Common myeloid progenitor, CD34-positive (primary cell): ENCODE measurements at regions not wholly inside any gene's neighbourhood (a gene's known extent, or its start where the extent isn't known, plus 50 kb on each side); places are given as distances from the start of the nearest gene placed in this dataset.

Experiments used
- CTCF ChIA-PET: fragments of 350-600 bp; sonication (Branson Sonifier 250); formaldehyde crosslinking; loops from one replicate; lab custom pipeline; 2021; ENCODE audit warnings: antibody characterized with exemption; lab: Charles Lee
- POLR2A ChIA-PET: fragments of 350-600 bp; sonication (Branson Sonifier 250); formaldehyde crosslinking; loops from one replicate; lab custom pipeline; 2021; ENCODE audit warnings: antibody characterized with exemption; lab: Charles Lee
- DNase-seq, 3 donors: peaks; one replicate each; pipeline versions ENCODE4 v3.0.0 to v3.0.0-alpha.2; 2013
- H3K27ac ChIP-seq, 2 experiments: 1 replicate in 1 of 2; 2 replicates in 1 of 2; pipeline ENCODE4 v1.7.0; 2013; ENCODE audit warnings: inconsistent platforms in 2 of 2, low read length in 2 of 2, mild to moderate bottlenecking in 2 of 2, low read depth in 1 of 2, moderate library complexity in 1 of 2; ENCODE audit not compliant: severe bottlenecking in 2 of 2, insufficient read depth in 1 of 2, poor library complexity in 1 of 2
- H3K27me3 ChIP-seq, 5 experiments: replicated peaks in 2 of 5; 1 replicate in 3 of 5; 2 replicates in 2 of 5; pipeline versions ENCODE4 v1.6.1 to v1.7.0; 2013; ENCODE audit warnings: low read length in 4 of 5, mild to moderate bottlenecking in 2 of 5, moderate library complexity in 2 of 5, inconsistent platforms in 1 of 5; ENCODE audit not compliant: insufficient read depth in 5 of 5, control insufficient read depth in 4 of 5
- H3K36me3 ChIP-seq, 4 experiments: 1 replicate in 2 of 4; 2 replicates in 2 of 4; pipeline versions ENCODE4 v1.6.1 to v1.7.0; 2013; ENCODE audit warnings: low read length in 3 of 4, control low read depth in 1 of 4, mild to moderate bottlenecking in 1 of 4; ENCODE audit not compliant: control insufficient read depth in 4 of 4, insufficient read depth in 4 of 4
- H3K4me1 ChIP-seq, 4 experiments: 1 replicate in 3 of 4; 2 replicates in 1 of 4; pipeline versions ENCODE4 v1.6.1 to v1.7.1; 2013; ENCODE audit warnings: low read length in 3 of 4, mild to moderate bottlenecking in 3 of 4, control low read depth in 1 of 4, inconsistent platforms in 1 of 4, moderate library complexity in 1 of 4; ENCODE audit not compliant: control insufficient read depth in 4 of 4, insufficient read depth in 4 of 4; ENCODE audit errors: control extremely low read depth in 1 of 4
- H3K4me3 ChIP-seq, 7 experiments: 1 replicate in 4 of 7; 2 replicates in 3 of 7; pipeline versions ENCODE4 v1.5.1 to v1.7.0; 2013; ENCODE audit warnings: mild to moderate bottlenecking in 7 of 7, low read length in 6 of 7, moderate library complexity in 6 of 7, inconsistent platforms in 2 of 7, low read depth in 2 of 7, control low read depth in 1 of 7; ENCODE audit not compliant: insufficient read depth in 4 of 7, control insufficient read depth in 1 of 7; ENCODE audit errors: extremely low read depth in 1 of 7
- H3K9me3 ChIP-seq, 5 experiments: 1 replicate in 4 of 5; 2 replicates in 1 of 5; pipeline versions ENCODE4 v1.6.1 to v1.7.1; 2013; ENCODE audit warnings: low read length in 4 of 5, mild to moderate bottlenecking in 2 of 5, inconsistent platforms in 1 of 5, low read depth in 1 of 5, moderate library complexity in 1 of 5; ENCODE audit not compliant: control insufficient read depth in 4 of 5, insufficient read depth in 2 of 5; ENCODE audit errors: control extremely low read depth in 1 of 5
- WGBS: methylation state at CpG from one replicate; pipeline ENCODE4 v1.1.5; 2013; ENCODE audit not compliant: insufficient coverage; 5-methylcytosine and 5-hydroxymethylcytosine counted together

- WGBS = 100% methylated on average over 1 of the region's 1 CpG
- H3K36me3 ChIP-seq = no peaks in the 10 kb centered on the region
Observed at GRCh38 chr2:122634256-122634655, 878.8 kb downstream of the TSN start.

DNA sequence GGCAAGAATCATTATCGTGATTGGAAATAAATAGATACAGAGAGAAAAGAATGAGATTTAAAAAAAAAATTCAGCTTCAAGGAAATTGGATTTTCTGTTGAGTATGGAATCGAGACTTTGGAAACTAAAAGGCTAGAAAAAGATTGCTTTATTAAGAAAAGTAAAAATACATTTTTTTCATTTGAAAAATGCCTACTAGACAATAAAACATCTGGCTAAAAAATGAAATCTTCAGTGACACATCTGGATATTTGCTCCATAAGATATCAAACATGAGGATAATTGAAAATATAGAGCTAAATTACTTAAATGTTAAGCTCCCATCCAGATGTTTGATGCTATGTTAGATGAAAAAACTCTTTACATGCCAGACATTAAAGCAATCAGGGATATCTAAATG is 879.5 kb downstream of the TSN start:
- WGBS = 100% methylated on average over 1 of the region's 2 CpGs
- no peak for DNase-seq
- no peak overlapping the region for H3K27ac ChIP-seq
- CTCF ChIA-PET = no interaction called here
- H3K9me3 ChIP-seq = no peaks in the 10 kb centered on the region
- H3K4me1 ChIP-seq = no peaks in the 10 kb centered on the region
- H3K36me3 ChIP-seq = no peaks in the 10 kb centered on the region
- no peaks in the 10 kb centered on the region for H3K27me3 ChIP-seq
- H3K4me3 ChIP-seq = no peak overlapping the region
- POLR2A ChIA-PET = no interaction called here

More at GRCh38 chr2:122634256-122634655, 878.8 kb downstream of the TSN start:
- DNase-seq = no peak
- Histone ChIP-seq H3K27ac (no peak overlapping the region), H3K4me3 (no peak overlapping the region), H3K9me3 (no peaks in the 10 kb centered on the region), H3K4me1 (no peaks in the 10 kb centered on the region), H3K27me3 (no peaks in the 10 kb centered on the region)
- ChIA-PET POLR2A (no interaction called here), CTCF (no interaction called here)

GRCh38 chr2:122635686-122636085 is 880.2 kb downstream of the TSN start:
- CTCF ChIA-PET = no interaction called here
- Histone ChIP-seq H3K27me3 (no peaks in the 10 kb centered on the region), H3K9me3 (no peaks in the 10 kb centered on the region), H3K4me1 (no peaks in the 10 kb centered on the region), H3K36me3 (no peaks in the 10 kb centered on the region), H3K4me3 (no peak overlapping the region), H3K27ac (no peak overlapping the region)
- POLR2A ChIA-PET = no interaction called here
- WGBS = 33% methylated on average over 1 of the region's 1 CpG
- DNase-seq = no peak

DNA sequence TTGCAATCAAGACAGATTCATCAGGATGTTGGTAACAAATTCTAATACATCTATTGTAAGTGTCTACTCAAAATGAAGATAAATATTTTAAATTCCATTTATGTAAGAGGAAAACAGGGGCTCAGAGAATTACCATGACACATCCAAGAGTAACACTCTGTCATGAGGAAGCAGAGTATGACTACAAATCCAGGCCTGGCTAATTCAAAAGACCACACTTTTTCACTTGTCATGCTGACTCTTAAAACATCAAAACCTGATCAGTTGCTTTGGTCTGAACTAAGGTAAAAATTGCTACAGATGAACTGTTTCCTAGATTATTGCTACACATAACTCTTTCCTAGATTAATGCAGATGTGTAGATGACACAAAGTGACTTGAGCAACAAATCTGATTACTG is 880.6 kb downstream of the TSN start:
- no peaks in the 10 kb centered on the region for H3K27me3 ChIP-seq
- POLR2A ChIA-PET = no interaction called here
- no peak for DNase-seq
- no peaks in the 10 kb centered on the region for H3K4me1 ChIP-seq
- H3K4me3 ChIP-seq = no peak overlapping the region
- H3K27ac ChIP-seq = no peak overlapping the region
- CTCF ChIA-PET = no interaction called here
- no peaks in the 10 kb centered on the region for H3K9me3 ChIP-seq
- no peaks in the 10 kb centered on the region for H3K36me3 ChIP-seq

DNA sequence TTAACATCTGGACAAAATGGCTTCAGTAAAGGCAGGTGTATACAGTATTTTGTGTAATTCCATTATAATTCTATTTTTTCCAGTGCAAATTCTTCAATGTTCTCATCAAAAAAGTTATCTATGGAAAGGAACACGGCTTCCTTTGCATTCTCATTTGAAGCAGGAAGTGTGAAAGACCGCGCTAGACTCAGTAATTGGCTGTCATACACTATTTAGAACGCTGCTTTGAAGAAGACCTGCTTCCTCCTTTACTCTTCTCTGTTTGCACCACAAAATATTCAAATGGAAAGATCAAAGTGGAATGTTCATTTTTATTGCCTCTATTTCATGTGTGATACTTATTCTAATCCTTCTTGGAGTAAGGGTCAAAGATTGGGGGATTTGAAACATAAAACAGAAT is 883.7 kb downstream of the TSN start:
- 59% methylated on average over 2 of the region's 4 CpGs for WGBS
- no peak overlapping the region for H3K27ac ChIP-seq
- H3K36me3 ChIP-seq = no peaks in the 10 kb centered on the region
- no peak overlapping the region for H3K4me3 ChIP-seq
- H3K4me1 ChIP-seq = no peaks in the 10 kb centered on the region
- no peaks in the 10 kb centered on the region for H3K27me3 ChIP-seq
- DNase-seq = no peak
- POLR2A ChIA-PET = no interaction called here
- CTCF ChIA-PET = no interaction called here
- H3K9me3 ChIP-seq = no peaks in the 10 kb centered on the region

- no peaks in the 10 kb centered on the region for H3K4me1 ChIP-seq
- no peak for DNase-seq
- 100% methylated on average over 2 of the region's 2 CpGs for WGBS
Observed at GRCh38 chr2:122639711-122640110, 884.3 kb downstream of the TSN start.

DNA sequence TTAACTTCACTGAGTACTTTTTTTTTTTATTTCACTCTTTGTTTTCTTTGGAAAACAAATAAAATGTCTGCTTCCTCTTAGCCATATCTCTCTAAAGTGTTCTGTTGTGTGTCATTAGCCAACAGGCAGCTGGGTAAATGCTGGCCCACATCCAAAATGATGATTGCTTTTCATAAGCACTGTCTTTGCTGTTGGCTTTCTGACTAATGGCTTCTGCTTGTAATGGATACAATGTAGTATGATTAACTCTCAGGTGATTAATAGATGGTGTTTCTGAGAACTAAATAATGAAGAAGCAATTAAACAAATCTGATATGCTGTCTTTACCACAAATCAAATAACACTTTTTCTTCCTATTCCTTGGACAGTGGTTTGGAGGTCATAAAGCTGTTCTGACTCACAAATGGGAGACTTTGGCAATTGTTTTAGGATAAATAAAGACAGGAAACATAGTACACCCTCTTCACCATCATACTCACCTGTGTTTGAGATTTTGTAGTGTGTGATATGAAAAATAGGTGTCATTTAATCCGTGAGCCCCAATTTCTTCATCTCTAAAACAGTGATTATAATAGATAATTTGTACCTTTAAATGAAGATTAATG is 888.4 kb downstream of the TSN start:
- POLR2A ChIA-PET = no interaction called here
- no peak for DNase-seq
- WGBS = no CpG with 5 or more reads among the region's 1 CpG
- H3K27me3 ChIP-seq = no peaks in the 10 kb centered on the region
- H3K9me3 ChIP-seq = no peaks in the 10 kb centered on the region
- H3K27ac ChIP-seq = no peak overlapping the region
- no peaks in the 10 kb centered on the region for H3K36me3 ChIP-seq
- no peak overlapping the region for H3K4me3 ChIP-seq
- CTCF ChIA-PET = no interaction called here
- H3K4me1 ChIP-seq = no peaks in the 10 kb centered on the region

More at GRCh38 chr2:122639711-122640110, 884.3 kb downstream of the TSN start:
- no peak overlapping the region for H3K27ac ChIP-seq
- H3K9me3 ChIP-seq = no peaks in the 10 kb centered on the region
- H3K36me3 ChIP-seq = no peaks in the 10 kb centered on the region
- ChIA-PET CTCF (no interaction called here), POLR2A (no interaction called here)
- no peaks in the 10 kb centered on the region for H3K27me3 ChIP-seq
- no peak overlapping the region for H3K4me3 ChIP-seq
